ENCODE measurements at regions not wholly inside any gene's neighbourhood (a gene's known extent, or its start where the extent isn't known, plus 50 kb on each side); places are given as distances from the start of the nearest gene placed in this dataset.

DNA sequence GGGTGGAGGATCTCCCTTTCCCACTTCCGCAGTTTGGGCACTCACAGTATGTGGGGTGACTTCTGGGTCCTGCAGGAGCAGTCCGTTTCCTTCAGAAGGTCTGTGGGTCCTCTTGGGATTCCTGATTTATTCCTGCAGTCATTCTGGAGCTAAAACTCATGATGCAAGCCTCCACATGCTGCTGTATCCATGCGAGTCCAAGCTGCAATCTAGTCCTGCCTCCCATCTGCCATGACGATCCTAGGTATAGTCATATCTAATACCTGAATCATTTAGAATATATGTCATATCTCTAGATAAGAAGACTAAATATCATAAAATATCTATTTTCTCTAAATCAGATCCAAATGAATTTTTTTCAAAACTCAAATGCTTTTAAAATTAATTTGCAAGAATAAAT, 103.4 kb upstream of the AHI1 start (continued):
- no peak for TF ChIP-seq RAD21 (IDR thresholded peaks at IDR 0.05; ENCODE audit: low read depth)
- TF ChIP-seq EGR1 (IDR thresholded peaks at IDR 0.05; ENCODE audit: low read depth): no peak

DNA sequence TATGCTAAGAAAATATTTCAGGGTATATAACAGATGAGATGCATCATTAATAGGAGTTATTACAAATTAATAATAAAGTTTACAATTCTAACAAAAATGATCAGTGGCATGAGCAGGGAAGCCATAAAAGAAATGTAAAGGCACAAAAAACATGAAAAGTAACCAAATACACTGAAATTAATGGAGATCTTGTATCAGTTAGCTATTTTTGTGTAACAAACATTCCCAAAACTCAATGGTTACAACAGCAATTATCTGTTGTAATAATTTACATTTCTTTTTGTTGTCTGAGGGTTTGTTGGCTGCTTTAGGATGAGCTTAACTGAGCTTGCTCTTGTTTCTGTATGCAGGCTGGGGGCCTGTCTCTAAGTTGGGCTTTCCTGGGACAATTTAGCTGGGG, 104.3 kb upstream of the AHI1 start:
- H2AFZ ChIP-seq (ENCODE audit: low read depth, low read length, poor library complexity, severe bottlenecking): no peak overlapping the region
- no peaks in the 10 kb centered on the region for H3K9me2 ChIP-seq (ENCODE audit: insufficient read depth)
- no peak overlapping the region for H3K4me2 ChIP-seq (ENCODE audit: low read length)
- no peaks in the 10 kb centered on the region for H4K20me1 ChIP-seq (ENCODE audit: insufficient read depth)
- H3K27me3 ChIP-seq (ENCODE audit: insufficient read depth, low read length): no peaks in the 10 kb centered on the region
- ATAC-seq (no peak), DNase-seq (ENCODE audit: low read depth, low spot score) (no peak)
- no peaks in the 10 kb centered on the region for H3K9me3 ChIP-seq (ENCODE audit: control insufficient read depth in 1 of 2, insufficient read depth in 1 of 2, low read depth in 1 of 2, low read length in 2 of 2)
- no peaks in the 10 kb centered on the region for H3K79me2 ChIP-seq (ENCODE audit: insufficient read depth, low read length)
- no TSS peak for BruUV-seq (replicated peaks)
- H3K4me3 ChIP-seq (replicated peaks in 1 of 2; ENCODE audit: low read depth in 1 of 2, low read length in 2 of 2): no peak overlapping the region
- ChIA-PET RAD21 (ENCODE audit: low non-redundant PET in 1 of 2, low total read pairs in 2 of 2, uncharacterized antibody in 2 of 2, unreplicated experiment in 2 of 2) (interaction anchor here in 1 of 2 experiments (0.6 kb wide), 1 partner anchor 10 kb away, joined by 4 read pairs; no protein-coding TSS in a partner anchor), CTCF (no interaction called here), POLR2A (no interaction called here)
- H3K27ac ChIP-seq (ENCODE audit: low read depth, low read length): no peak overlapping the region
- intact Hi-C loops (cut with micrococcal nuclease): no loop called here
- no peaks in the 10 kb centered on the region for H3K4me1 ChIP-seq (ENCODE audit: control insufficient read depth in 1 of 2, insufficient read depth in 2 of 2, low read length in 2 of 2)
- TF ChIP-seq, protein P1, sequence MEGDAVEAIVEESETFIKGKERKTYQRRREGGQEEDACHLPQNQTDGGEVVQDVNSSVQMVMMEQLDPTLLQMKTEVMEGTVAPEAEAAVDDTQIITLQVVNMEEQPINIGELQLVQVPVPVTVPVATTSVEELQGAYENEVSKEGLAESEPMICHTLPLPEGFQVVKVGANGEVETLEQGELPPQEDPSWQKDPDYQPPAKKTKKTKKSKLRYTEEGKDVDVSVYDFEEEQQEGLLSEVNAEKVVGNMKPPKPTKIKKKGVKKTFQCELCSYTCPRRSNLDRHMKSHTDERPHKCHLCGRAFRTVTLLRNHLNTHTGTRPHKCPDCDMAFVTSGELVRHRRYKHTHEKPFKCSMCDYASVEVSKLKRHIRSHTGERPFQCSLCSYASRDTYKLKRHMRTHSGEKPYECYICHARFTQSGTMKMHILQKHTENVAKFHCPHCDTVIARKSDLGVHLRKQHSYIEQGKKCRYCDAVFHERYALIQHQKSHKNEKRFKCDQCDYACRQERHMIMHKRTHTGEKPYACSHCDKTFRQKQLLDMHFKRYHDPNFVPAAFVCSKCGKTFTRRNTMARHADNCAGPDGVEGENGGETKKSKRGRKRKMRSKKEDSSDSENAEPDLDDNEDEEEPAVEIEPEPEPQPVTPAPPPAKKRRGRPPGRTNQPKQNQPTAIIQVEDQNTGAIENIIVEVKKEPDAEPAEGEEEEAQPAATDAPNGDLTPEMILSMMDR (IDR thresholded peaks at IDR 0.05 in 2 of 3, conservative IDR thresholded peaks at IDR 0.05 in 1 of 3; ENCODE audit: borderline replicate concordance in 1 of 3, insufficient read depth in 1 of 3, low read depth in 2 of 3, low read length in 2 of 3): no peak
- TF ChIP-seq, protein P2, sequence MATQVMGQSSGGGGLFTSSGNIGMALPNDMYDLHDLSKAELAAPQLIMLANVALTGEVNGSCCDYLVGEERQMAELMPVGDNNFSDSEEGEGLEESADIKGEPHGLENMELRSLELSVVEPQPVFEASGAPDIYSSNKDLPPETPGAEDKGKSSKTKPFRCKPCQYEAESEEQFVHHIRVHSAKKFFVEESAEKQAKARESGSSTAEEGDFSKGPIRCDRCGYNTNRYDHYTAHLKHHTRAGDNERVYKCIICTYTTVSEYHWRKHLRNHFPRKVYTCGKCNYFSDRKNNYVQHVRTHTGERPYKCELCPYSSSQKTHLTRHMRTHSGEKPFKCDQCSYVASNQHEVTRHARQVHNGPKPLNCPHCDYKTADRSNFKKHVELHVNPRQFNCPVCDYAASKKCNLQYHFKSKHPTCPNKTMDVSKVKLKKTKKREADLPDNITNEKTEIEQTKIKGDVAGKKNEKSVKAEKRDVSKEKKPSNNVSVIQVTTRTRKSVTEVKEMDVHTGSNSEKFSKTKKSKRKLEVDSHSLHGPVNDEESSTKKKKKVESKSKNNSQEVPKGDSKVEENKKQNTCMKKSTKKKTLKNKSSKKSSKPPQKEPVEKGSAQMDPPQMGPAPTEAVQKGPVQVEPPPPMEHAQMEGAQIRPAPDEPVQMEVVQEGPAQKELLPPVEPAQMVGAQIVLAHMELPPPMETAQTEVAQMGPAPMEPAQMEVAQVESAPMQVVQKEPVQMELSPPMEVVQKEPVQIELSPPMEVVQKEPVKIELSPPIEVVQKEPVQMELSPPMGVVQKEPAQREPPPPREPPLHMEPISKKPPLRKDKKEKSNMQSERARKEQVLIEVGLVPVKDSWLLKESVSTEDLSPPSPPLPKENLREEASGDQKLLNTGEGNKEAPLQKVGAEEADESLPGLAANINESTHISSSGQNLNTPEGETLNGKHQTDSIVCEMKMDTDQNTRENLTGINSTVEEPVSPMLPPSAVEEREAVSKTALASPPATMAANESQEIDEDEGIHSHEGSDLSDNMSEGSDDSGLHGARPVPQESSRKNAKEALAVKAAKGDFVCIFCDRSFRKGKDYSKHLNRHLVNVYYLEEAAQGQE (IDR thresholded peaks at IDR 0.05; ENCODE audit: low read depth): no peak
- TF ChIP-seq SRF (IDR thresholded peaks at IDR 0.05; ENCODE audit: low read depth) (no peak), JUND (IDR thresholded peaks at IDR 0.05) (no peak), EZH2phosphoT487 (IDR thresholded peaks at IDR 0.05; ENCODE audit: borderline replicate concordance) (no peak), SP1 (IDR thresholded peaks at IDR 0.05; ENCODE audit: low read depth) (no peak), FOSL1 (IDR thresholded peaks at IDR 0.05; ENCODE audit: low read depth) (no peak), YY1 (IDR thresholded peaks at IDR 0.05; ENCODE audit: extremely low read depth, insufficient replicate concordance, low read depth, low read length) (no peak), ZFX (IDR thresholded peaks at IDR 0.05) (no peak)
- TF ChIP-seq, protein P3, sequence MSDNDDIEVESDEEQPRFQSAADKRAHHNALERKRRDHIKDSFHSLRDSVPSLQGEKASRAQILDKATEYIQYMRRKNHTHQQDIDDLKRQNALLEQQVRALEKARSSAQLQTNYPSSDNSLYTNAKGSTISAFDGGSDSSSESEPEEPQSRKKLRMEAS (IDR thresholded peaks at IDR 0.05): no peak
- no peaks in the 10 kb centered on the region for H3K36me3 ChIP-seq (ENCODE audit: control insufficient read depth in 1 of 2, insufficient read depth in 2 of 2, low read length in 2 of 2)
- H3K9ac ChIP-seq (ENCODE audit: low read length): no peak overlapping the region
